NB4 (cell line): ENCODE measurements at regions not wholly inside any gene's neighbourhood (a gene's known extent, or its start where the extent isn't known, plus 50 kb on each side); places are given as distances from the start of the nearest gene placed in this dataset.

Experiments
- TF ChIP-seq, protein P1 (sequence below): IDR thresholded peaks from one replicate; pipeline ENCODE4 v1.5.1; 2012; ENCODE audit warnings: low read depth, low read length
- TF ChIP-seq, protein P2 (sequence below): IDR thresholded peaks from 2 replicates; pipeline ENCODE4 v1.6.1; 2011; ENCODE audit warnings: low read depth, low read length

DNA sequence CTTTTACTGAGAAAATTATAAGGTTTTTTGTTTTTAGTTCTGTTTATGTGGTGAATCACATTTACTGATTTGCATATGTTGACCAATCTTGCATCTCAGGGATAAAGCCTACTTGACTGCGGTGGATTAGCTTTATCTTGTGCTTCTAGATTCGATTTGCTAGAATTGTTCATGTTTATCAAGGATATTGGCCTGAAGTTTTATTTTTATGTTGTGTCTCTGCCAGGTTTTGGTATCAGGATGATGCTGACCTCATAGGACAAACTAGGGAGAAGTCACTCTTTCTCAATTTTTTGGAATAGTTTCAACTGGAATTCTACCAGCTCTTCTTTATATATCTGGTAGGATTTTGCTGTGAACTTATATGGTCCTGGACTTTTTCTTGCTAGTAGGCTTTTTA is 504.8 kb downstream of the ETS1 start:
- TF ChIP-seq, protein P1, sequence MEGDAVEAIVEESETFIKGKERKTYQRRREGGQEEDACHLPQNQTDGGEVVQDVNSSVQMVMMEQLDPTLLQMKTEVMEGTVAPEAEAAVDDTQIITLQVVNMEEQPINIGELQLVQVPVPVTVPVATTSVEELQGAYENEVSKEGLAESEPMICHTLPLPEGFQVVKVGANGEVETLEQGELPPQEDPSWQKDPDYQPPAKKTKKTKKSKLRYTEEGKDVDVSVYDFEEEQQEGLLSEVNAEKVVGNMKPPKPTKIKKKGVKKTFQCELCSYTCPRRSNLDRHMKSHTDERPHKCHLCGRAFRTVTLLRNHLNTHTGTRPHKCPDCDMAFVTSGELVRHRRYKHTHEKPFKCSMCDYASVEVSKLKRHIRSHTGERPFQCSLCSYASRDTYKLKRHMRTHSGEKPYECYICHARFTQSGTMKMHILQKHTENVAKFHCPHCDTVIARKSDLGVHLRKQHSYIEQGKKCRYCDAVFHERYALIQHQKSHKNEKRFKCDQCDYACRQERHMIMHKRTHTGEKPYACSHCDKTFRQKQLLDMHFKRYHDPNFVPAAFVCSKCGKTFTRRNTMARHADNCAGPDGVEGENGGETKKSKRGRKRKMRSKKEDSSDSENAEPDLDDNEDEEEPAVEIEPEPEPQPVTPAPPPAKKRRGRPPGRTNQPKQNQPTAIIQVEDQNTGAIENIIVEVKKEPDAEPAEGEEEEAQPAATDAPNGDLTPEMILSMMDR: no peak
- TF ChIP-seq, protein P2, sequence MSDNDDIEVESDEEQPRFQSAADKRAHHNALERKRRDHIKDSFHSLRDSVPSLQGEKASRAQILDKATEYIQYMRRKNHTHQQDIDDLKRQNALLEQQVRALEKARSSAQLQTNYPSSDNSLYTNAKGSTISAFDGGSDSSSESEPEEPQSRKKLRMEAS: no peak
